ENCODE measurements at regions not wholly inside any gene's neighbourhood (a gene's known extent, or its start where the extent isn't known, plus 50 kb on each side); places are given as distances from the start of the nearest gene placed in this dataset.
A peak's percentile ranks its signal among the peaks of the same experiment; 100 is the strongest.

DNA sequence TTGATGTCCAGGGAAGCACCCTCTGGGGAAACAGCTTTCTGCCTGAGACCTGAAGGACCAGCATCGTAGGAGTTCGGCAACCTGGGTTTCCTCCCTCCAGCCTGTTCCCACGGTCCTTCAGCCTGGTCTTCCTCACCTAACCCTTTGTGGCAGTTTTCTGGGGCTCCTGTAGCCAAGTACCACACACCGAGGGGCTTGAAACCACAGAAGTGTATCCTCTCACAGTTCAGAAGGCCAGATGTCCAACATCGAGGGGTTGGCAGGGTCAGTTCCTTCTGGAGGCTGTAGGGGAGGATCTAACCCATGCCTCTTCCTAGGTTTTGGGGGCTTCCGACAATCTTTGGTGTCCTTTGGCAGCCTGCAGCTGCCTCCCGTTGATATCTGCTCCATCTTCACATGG is 381.0 kb upstream of the TNRC6C start:
- TF ChIP-seq, protein P1, sequence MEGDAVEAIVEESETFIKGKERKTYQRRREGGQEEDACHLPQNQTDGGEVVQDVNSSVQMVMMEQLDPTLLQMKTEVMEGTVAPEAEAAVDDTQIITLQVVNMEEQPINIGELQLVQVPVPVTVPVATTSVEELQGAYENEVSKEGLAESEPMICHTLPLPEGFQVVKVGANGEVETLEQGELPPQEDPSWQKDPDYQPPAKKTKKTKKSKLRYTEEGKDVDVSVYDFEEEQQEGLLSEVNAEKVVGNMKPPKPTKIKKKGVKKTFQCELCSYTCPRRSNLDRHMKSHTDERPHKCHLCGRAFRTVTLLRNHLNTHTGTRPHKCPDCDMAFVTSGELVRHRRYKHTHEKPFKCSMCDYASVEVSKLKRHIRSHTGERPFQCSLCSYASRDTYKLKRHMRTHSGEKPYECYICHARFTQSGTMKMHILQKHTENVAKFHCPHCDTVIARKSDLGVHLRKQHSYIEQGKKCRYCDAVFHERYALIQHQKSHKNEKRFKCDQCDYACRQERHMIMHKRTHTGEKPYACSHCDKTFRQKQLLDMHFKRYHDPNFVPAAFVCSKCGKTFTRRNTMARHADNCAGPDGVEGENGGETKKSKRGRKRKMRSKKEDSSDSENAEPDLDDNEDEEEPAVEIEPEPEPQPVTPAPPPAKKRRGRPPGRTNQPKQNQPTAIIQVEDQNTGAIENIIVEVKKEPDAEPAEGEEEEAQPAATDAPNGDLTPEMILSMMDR (conservative IDR thresholded peaks at IDR 0.05; ENCODE audit: low read depth, low read length): no peak
- no peak for DNase-seq (ENCODE audit: low read depth)
- H3K4me3 ChIP-seq (ENCODE audit: low read depth, low read length): no peak overlapping the region

DNA sequence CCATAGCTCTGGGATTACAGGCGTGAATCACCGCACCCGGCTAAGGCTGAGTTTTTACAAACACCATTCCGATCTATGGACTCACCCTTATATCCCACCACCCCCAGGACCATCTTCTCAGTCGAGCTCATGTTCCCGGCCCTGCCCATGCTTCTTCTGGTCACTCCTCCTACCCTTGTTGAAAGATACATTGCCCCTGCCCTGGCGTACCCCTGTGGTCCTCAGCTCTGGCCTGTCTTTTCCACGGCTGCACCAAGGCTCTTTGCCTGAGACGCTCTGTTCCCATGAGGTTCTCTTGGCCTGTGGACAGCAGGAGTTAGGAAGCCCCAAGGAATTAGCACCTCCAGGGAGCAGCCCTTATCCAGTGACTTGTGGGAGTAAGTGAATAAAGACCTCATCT is 379.4 kb upstream of the TNRC6C start:
- no peak overlapping the region for H3K4me3 ChIP-seq (ENCODE audit: low read depth, low read length)
- TF ChIP-seq, protein P1 (conservative IDR thresholded peaks at IDR 0.05; ENCODE audit: low read depth, low read length): no peak
- no peak for DNase-seq (ENCODE audit: low read depth)

DNA sequence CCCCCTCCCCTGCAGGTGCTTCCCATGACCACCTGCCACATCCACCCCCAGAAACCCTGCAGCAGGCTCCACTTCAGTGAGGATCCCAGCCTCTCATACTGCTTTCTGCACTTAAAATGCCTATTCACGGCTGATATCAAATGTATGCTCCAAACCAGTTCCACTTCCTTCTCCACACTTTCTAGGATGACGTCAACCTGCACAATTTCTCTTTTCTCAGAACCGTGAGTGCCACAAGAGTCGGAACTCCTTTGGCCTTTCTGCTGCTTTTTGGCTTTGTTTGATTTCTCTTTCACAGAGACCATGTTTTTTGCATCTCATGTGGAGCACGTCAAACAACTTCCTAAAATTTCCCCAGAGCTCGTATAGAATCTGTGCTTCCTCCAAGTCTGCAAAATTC is 378.8 kb upstream of the TNRC6C start:
- DNase-seq (ENCODE audit: low read depth): no peak
- H3K4me3 ChIP-seq (ENCODE audit: low read depth, low read length): no peak overlapping the region
- TF ChIP-seq, protein P1 (conservative IDR thresholded peaks at IDR 0.05; ENCODE audit: low read depth, low read length): no peak

DNA sequence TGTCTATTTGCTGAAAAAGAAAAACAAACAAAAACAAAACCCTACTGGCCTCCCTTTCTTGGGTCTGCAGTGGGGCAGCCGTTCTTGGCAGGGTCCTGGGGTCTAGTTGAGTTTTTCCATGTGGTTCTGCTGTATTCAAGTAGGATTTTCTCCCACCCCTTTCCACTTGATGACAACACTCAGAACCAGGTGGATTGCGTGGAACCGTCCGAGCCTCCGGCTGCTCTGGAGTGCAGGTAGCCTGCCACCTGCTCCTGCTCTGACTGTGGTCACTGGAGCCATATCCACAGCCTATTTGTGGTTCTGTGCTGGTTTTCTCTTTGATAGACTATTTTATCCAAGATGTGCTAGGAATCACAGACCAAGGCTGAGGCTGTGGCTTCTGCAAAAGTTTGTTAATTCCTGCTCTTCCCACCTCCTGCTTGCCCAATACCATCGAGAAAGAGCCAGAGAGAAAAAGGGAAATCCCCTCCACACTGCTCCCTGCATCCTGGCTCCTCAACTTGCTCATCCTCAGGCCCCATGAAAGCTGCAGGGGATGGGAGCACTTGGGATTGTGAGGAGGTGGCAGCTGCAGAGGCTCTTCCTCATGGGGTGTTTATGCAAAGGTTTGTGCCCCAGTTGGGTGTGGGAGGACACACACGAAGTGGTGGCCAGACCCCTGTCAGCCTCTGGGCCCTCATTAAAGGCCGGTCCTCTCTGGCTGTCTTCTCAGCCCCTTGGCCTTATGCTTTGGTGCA is 377.8 kb upstream of the TNRC6C start:
- TF ChIP-seq, protein P1 (conservative IDR thresholded peaks at IDR 0.05; ENCODE audit: low read depth, low read length): no peak
- H3K4me3 ChIP-seq (ENCODE audit: low read depth, low read length): no peak overlapping the region
- no peak for DNase-seq (ENCODE audit: low read depth)

DNA sequence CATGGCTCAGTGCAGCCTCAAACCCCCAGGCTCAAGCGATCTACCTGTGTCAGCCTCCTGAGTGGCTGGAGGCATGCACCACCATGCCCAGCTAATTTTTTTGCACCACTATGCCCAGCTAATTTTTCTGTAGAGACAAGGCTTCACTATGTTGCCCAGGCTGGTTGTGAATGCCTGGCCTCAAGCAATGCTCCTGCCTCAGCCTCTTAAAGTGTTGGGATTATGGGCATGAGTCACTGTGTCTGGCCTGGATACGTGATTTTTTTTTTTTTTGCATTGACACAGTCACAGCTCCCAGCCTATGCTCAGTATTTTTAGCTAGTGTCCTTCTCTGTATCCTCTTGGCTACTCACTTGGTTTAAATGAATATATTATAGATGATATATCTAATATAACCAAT is 377.0 kb upstream of the TNRC6C start:
- DNase-seq (ENCODE audit: low read depth): peak; percentile 16
- no peak overlapping the region for H3K4me3 ChIP-seq (ENCODE audit: low read depth, low read length)
- TF ChIP-seq, protein P1 (conservative IDR thresholded peaks at IDR 0.05; ENCODE audit: low read depth, low read length): no peak

DNA sequence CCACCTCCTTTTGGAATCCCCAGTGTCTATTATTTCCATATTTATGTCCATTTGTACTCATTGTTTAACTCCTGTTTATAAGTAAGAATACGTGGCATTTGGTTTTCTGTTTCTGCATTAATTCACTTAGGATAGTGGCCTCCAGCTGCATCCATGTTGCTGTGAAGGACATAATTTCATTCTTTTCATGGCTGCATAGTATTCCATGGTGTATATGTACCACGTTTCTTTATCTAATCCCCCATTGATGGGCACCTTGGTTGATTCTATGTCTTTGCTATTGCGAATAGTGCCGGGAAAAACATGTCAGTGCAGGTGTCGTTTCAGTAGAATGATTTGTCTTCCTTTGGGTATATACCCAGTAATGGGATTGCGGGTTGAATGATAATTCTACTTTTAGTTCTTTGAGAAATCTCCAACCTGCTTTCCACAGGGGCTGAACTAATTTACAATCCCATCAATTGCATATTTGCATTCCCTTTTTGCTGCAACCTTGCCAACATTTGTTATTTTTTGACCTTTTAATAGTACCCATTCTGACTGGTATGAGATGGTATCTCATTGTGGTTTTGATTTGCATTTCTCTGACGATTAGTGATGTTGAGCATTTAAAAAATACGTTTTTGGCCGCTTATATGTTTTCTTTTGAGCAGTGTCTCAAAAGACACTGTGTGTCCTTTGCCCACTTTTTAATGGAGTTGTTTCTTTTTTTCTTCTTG is 373.2 kb upstream of the TNRC6C start:
- no peak for DNase-seq (ENCODE audit: low read depth)
- TF ChIP-seq, protein P1 (conservative IDR thresholded peaks at IDR 0.05; ENCODE audit: low read depth, low read length): no peak
- no peak overlapping the region for H3K4me3 ChIP-seq (ENCODE audit: low read depth, low read length)
